NCI-H2081 (cell line): ENCODE measurements at regions not wholly inside any gene's neighbourhood (a gene's known extent, or its start where the extent isn't known, plus 50 kb on each side); places are given as distances from the start of the nearest gene placed in this dataset.

ENCODE experiments used
- DNase-seq, 2 experiments: peaks; one replicate each; lab custom pipeline; 2025; lab: John Stamatoyannopoulos, UW

DNA sequence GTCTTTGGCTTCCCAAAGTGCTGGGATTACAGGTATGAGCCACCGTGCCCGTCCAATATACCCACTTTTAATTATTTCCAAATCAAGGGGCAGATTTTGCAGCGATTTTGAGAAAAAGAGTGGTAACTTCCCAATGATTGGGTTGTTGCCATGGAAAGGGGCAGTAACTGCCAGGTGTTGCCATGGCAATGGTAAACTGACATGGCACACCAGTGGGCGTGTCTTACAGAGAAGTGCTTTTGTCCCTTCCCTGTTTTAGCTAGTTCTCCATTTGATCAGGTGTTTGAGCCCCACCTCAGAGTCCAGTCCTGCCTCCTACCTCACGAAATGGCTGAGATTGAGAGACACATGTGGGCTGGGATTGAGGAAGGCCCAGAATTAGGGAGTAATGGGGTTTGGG lies 86.3 kb upstream of the IER5L start:
- no peak for DNase-seq

DNA sequence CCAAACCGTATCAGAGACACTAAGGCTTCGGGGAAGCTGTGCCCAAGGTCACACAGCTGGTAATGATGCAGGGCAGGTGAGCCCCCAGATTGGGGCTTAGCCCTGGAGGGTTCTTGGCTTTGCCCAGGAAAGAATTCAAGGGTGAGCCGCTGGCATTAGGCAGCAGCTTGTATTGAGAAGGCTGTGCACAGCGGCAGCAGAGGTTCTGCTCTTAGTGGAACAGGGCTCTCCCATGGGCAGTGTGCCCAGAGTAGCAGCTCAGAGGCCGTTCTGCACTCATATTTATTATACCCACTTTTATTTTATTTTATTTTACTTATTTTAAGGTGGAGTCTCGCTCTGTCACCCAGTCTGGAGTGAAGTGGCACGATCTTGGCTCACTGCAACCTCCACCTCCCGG lies 85.8 kb upstream of the IER5L start:
- DNase-seq: no peak

DNA sequence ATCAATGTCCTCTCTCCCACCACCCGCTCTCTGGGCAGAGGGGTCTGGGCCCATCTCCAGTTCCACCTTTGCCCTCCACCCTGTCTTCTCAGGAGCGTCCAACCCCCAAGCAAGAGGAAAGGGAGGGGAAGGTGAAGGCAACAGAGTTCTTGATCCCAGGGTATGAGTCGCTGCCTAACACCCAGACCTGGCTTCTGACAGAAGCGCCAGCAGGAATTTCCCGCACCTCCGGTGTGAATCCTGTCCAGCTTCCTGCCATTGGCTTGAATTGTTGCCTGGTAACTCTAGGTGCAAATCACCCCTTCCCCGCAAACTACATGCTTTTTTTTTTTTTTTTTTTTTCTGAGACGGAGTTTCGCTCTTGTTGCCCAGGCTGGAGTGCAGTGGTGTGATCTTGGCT lies 84.2 kb upstream of the IER5L start:
- DNase-seq: no peak

DNA sequence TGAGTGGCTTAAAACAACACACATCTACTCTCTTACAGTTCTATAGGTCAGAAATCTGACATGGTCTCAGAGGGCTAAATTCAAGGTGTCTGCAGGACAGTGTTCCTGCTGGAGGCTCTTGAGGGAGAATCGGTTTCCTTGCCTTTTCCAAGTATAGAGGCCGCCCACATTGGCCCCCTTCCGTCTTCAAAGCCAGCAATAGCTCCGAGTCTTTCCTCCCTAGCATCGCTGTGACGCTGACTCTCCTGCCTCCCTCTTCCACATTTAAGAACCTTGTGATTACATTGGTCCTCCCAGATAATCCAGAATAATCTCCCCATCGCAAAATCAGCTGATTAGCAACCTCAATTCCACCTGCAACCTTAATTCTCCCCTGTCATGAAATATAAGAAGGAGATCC lies 81.3 kb upstream of the IER5L start:
- no peak for DNase-seq

DNA sequence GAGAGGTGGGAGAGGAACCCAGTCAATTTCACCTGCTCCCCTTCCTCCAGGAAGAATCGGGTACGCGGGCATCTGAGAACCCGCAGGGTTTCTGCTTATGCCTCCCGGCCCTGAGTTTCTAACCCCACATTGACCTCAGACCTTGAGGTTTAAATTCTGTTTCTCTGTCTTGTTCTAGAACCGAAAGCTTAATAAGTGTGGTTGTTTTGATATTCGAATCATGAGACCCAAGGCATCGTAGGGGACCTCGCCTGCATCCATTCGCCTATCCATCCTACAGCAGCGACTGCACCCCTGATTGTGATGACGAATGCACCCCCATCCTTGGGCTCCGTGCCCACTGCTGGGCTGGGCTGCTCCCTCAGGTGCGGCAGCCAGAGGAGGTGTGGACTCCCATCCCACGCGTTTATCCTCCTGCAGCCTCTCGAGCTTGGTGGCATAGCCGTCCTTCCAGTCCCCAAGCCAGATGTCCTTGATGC lies 80.8 kb upstream of the IER5L start:
- DNase-seq: no peak

DNA sequence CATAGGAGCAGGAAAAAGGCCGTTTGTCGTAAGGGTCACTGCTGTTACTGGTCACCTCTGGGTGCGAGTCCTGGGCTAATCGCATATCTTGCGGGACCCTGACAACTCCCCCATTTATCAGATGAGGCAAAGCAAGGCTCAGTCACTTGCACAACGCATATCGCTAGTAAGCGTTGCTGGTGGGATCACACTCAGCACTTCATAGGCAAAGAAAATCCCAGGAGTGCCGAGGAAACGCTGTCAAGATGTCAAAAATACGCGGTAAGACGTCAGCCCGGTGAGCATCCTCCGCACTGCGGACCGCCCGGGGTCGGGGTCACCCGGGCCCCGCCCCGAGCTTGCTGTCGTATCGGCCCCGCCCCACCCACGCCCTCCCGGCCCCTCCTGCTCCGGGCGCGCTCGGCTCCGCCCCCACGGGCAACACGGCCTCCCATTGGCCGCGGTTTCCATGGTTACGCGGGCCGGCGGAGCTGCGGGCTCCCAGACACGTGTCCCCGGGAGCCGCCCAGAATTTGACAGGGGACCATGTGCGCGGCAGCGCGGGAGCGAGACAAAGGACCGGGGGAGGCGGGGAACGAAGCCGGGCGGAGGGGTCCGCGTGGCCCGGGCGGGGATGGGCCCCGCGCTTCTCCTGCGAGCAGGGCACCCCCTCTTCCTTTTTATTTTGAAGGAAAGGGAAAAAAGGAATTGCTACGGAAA lies 80.2 kb upstream of the IER5L start:
- peak; percentile 44 to 69 for DNase-seq

DNA sequence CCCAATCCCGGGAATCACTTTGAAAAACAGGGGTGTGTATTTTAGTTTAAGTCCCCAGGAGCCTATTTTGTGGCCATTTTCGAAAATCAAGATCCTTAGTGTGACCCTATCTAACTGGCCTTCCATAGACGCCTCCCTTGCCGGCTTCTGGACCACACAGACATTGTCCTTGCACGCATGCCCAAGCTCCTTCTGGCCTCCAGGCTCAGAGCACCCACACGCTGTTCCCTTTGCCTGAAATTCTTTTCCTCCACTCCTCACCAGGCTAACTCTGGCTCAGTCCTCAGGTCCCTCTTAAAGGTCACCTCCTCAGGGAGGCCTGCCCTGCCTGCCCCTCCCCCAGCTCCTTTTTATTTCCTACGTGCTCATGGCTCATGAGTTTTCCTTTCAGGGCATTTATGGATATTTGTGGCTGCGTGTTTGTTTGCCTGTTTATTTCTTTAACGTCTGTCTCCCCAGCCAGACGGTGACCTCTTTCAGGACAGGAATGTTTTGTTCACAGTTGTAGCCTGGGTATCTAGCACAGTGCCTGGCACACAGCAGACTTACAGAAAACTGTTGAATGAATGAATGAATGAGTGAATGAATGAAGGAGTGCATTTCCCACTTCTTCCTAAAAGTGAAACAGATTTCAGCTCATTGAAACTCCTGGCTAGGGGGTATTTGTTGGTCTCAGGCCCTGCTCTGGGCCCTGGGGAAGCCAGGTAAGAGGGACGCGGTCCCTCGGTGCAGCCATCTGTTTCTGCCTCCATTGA lies 79.1 kb upstream of the IER5L start:
- no peak for DNase-seq

DNA sequence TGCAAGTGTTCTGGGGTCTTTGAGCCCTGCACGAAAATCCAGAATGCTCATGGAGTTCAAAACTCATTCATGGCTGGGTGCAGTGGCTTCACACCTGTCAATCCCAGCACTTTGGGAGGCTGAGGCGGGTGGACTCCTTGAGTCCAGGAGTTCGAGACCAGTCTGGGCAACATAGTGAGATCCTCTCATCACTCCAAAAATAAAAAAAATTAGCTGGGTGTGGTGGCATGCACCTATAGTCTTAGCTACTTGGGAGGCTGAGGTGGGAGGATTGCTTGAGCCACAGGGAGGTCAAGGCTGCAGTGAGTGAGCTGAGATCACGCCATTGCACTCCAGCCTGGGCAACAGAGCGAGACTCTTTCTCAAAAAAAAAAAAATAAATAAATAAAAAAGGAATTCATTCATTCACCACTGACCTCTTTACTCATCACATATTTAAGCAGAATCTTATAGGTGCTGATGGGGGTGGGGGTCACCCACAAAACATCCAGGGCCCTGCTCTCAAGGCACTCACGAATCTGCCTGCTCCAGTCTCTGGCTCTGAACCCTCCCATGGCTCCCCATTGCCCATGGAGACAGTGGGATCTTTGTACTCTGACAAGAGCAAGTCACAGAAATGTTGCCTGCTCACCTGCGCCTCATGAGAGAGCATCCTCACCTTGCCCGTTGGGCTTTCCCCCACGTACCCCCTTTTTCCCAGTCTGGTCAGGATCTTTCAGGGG lies 76.7 kb upstream of the IER5L start:
- no peak for DNase-seq

DNA sequence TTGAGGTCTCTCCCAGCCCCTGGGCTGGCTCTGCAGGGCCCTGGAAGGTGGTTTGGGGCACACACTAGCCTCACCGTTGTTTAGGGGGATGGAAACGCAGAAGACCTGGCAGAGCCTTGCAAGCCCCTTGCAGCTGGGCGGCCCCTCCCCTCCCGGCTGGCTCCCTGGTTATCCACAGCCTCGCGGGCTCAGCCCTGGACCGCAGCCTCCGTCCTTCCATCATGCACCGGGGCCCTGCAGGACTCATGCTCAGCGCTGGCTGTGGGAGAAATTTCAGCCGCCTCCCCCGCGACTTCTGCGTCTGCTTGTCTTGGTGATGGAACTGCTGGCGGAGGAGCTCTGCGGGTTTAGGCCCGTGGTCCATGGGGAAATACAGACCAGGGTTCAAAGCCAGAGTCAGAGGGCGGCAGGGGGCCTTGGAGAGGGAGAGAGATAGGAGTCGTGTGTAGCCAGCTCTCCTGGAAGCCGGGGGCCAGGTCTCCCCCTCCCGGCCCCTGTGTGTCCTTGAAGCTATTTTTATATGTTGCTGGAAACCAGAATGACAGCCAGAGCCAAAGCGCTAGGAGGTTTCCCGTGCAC lies 75.8 kb upstream of the IER5L start:
- DNase-seq: no peak

DNA sequence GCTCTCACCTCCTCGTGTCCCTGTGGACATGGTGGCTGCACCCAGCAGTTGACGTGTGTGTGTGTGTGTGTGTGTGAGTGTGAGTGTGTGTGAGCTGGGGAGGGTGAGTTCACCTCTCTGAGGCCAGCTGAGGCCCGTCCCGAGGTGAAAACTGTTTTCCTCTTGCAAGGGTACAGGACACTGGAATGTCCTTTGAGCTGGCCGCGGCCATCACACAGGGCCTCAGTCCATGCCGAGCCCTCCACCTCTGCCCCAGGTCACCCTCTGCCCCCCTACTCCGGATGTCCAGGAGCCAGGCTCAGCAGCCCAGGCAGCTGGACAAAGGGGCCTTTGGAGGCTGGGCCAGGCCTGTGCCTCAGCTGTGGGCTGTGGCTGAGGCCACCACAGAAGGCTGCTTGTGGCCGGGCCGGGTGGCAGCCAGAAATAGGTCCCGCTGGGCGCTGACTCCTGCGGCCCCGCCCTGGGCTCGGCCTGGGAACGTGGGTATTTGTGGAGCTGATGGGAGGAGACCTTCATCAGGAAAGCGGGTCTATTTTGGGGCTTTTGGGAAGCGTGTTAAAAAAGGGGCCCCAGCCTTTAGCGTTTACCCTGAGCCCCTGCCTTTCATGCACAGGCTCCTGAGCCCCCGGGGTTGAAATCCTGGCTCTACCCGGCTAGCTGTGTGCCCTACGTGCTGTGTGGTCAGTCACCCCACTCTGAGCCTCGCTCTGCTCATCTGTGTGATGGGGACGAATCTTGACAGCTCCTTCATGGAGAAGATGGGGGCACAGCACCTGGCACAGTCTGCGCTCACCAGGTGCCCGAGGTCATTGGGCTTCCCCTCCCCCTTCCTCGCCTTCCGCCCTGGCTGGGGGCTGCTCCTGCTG lies 75.1 kb upstream of the IER5L start:
- DNase-seq: no peak

DNA sequence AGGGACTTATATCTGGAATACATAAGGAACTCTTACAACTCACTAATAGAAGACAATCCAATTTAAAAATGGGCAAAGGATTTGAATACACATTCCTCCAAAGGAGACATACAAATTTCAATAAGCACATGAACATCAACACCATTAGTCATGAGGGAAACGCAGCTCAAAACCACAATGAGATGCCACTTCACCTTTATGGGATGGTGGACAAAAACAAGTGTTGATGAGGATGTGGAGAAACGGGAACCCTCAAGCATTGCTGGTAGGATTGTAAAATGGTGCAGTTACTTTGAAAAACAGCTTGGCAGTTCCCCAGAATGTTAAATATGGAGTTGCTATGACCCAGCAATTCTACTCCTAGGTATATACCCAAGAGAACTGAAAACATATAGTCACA lies 72.7 kb upstream of the IER5L start:
- DNase-seq: no peak

DNA sequence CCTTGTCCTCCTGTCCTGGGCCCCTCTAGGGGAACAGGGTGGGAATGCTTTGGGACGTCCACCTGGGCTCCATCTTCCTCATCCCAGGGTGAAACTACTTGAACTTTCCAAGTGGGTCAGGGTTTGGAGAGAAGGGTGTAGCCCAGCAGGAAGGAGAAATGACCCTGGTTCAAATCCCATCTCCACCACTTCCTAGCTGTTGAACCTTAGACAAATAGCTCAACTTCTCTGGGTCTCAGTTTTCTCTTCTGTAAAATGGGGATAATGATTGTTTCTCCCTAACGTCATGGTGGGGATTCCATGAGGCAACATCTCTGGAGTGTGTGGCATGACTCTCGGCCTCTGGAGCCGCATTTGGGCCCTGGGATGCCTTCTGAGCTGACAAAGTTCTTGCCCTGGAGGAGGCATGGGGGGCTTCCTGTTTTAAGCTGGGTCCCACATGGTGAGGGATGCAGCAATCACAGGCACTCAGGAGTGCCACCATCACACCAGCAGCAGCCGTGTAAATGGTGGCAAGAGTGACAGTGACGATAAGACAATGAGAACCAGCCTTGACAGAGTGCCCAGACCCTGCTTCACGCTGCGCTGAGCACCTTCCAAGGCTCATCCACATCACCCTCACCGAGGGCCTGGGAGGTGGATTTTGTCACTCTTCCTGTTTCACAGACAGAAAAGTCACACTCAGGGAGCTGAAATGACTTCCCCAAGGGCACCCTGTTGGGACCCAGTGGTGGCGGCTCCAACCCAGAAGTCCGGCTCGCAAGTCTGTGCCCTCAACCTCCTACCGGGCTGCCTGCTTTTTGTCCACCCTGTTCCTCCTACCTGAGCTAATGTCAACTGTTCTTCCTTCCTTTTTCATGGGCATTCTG lies 69.5 kb upstream of the IER5L start:
- no peak for DNase-seq

DNA sequence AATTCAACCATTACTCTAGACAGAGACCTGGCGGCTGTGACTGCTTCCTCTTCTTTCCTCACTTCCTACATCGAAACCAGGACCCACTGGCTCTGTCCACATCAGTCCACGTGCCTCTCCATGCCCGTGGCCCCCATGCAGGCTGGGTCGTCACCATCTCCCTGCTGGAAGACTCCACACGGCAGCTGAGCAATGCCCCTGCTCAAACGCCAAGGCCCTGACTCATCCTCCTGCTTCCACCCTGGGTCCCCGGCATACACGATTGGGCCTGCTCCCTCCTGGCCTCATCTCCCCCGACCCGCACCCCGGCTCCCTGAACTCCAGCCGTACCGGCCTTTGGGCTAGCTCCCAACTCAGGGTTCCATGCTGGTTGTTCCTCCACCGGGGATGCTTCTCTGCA lies 67.2 kb upstream of the IER5L start:
- no peak for DNase-seq

DNA sequence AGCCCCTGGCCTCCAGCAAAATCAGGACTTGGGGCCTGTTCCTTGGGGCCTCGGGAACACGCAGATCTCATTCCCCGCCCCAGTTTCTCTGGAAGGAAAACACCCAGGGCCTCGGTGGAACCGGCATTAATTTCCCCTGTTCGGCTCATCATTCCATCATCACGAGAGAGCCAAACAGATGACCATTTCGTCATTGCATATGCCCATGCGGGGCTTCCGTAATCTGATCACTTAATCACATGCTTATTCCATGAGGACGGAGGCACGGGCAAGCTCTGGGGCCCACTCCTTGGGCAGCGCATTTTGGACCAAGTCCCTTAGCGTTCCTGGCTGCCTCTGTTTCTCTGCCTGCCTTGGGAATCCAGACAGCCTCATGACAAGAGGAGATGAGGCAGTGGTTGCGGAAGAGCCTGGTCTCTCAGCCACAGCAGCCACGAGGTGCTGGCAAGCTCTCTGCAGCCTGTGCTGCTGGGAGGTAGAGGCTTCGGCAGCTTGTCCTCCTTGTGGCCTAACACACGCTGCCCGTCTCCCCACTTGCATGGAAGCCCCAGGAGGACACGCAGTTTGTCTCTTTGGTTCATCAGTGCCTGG lies 65.0 kb upstream of the IER5L start:
- no peak for DNase-seq

DNA sequence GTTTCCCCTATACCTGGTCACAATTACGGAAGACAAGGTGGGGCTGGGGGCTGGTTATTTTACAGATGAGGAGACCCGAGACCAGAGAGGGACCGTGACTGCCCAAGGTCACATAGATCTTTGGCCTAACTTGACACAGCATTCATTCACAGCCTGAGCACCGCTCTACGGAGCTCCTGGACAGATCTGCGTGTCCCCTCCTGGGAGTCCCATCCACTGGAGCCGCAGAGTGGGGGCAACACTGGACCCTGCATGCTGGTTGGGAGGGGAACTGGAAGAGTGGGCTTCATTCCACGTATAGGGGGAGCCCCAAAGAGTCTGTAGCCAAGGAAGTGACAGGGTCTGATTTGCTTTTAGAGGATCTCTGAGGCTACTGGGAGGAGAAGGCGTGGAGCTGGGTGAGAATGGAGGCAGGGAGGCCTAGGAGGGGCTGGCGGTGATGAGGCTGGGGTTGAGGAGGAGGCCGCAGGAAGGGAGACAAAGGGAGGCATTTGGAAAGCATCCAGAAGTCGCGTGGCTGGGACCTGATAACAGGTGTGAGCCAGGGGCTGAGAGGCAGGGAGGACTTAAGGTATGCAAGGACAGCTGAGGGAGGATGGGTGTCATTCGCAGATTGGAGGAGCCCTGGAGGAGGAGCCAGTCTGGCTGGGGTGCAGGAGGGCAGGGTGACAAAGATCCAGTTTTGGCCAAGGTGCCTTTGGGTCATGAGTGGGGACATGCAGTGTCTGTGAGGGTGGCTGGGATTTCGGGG lies 64.3 kb upstream of the IER5L start:
- no peak for DNase-seq

DNA sequence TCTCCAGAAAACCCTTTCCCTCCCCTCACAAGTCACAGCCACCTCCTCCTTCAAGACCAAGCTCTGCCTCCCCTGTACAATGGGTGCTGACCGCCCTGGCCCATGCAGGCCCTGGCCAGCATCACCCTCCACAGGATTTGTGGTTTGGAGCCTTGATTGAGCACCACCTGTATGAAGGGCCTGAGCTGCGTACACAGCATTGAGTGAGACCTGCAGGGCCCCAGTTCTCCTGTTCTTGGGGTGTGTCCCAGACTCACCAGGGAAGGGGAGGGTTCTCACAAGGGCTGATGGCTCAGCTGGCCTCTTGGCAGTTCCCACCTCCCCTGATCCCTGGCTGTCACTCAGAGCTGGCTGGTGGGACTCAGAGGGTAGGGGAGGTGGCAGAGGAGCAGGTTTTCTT lies 63.7 kb upstream of the IER5L start:
- DNase-seq: no peak

DNA sequence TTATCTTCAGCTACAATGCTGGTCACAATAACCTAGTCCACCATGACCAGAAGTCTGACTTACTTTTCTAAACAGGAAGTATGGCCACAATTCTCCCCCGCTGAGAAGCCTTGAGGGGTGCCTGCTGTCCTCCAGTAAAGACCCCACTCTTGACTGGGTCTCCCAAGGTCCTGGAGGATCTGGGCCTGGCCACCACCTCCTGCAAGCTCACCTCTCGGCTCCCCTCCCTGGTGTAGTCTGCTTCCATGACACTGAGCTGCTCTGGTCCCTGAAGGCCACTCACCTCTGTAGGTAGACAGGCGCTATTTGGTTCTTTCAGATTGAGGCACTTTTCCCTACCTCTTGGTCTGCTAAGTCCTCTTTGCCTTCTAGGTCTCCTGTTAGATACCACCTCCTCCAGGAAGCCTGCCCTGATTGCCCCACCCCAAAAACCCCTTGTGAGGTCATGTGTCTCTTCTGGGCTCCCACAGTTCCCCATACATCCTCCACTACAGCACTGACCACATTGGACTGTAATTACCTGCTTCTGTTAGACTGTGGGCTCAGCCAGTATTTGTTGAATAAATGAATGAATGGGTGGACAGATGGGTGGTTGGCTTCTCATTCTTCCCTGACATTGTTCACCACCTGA lies 62.6 kb upstream of the IER5L start:
- no peak for DNase-seq

DNA sequence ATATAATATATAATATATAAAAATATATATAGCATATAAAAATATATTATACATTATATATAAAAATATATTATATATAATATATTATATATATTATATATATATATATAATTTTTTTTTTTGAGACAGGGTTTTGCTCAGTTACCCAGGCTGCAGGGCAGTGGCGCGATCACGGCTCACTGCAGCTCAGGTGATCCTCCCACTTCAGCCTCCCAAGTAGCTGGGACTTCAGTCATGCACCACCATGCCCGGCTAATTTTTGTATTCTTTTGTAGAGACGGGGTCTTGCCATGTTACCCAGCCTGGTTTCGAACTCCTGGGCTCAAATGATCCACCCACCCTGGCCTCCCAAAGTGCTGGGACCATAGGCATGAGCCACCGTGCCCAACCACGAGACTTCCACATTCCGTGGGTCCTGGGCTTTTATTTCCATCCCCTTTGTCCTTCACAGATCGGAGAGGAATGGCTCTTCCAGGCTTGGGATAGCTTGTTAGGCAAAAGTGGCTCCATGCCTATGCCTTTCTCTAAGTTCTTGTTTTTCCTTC lies 62.0 kb upstream of the IER5L start:
- DNase-seq: no peak

DNA sequence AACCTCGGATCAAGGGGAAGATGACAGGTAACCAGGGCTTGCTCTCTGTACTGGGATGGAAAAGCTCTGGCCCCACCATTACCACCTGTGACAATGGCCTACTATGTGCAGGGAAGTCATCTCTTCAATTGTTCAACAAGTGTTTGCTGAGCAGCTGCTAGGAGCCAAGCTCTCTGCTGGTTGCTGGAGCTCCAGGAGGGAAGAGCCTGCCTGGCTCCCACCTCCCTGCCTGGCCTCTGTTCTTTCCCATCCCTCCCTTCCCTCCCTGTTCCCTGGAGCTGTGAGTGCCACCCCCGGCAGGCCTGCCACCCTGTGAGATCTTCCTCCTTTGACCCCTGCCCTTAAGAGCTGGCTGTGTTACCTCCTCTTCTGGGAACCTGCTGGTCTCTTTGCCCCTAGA lies 59.7 kb upstream of the IER5L start:
- no peak for DNase-seq
